Right renal pelvis (tissue), 4 donors: ENCODE measurements at regions not wholly inside any gene's neighbourhood (a gene's known extent, or its start where the extent isn't known, plus 50 kb on each side); places are given as distances from the start of the nearest gene placed in this dataset.
"Not testable (repeated sequence)": the region's sequence is repeated elsewhere in the genome, so short reads cannot be mapped to it uniquely, and the experiment has no call there.

Source experiments
- DNase-seq, 4 donors: peaks; one replicate each; pipeline ENCODE4 v3.0.0-alpha.2; 2013; ENCODE audit warnings: low read depth in 4 of 4, low spot score in 3 of 4, missing footprints in 1 of 4

DNA sequence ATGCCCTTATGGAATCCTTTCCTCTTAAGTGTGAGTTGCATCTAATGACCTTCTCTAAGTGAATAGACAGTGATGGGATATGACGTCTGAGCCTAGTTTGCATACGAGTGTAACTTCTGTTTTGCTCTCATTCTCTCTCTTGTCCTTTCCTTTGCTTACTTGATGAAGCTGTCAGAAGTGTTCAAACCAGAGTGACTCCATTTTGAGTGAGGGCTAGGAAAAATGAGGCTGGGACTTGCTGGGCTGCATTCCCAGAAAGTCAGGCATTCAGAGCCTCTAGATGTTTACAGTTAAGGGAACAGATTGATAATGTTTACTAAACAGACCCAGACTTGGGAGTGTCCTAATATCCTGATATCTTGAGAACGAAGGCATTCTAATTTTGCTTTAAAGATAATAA, 311.2 kb upstream of the SOX4 start:
- DNase-seq = not testable (repeated sequence)

DNA sequence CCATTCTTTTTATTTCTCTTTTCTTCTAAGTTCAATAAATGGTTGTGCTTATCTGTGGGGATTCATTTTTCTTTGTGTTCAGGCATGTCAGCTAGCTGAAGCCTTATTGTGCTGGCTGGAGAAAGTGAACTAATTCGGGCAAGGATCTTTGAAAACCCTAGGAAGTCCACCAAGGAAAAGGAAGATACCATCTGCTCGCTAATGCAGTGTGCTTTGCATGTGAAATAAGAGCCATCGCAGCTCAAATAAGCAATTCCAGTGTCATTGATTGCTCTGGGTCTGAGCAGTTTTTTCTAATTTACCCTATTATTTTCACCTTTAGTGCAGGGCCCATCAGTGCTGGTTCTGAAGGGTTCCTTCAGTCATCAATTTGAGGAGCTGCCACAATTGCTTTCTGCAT, 309.4 kb upstream of the SOX4 start:
- DNase-seq = no peak

DNA sequence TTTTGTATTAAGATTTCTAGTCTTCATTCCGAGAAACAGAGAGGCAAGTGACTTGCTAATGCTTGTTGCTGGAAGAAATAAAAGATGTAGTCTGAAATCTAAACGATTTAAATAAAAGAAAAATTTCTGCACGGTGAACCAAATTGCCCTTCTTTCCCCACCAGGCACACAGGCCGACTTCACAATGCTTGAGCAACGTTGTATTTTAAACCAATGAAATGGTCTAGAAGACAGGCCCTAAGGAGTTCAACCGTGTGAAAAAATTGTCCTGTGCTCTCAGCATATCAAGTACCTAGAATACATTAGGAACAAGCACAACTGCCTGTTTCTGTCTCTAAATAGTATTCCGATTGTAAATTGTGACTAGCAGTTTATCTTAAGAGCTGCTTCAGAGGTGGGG, 308.8 kb upstream of the SOX4 start:
- no peak for DNase-seq

DNA sequence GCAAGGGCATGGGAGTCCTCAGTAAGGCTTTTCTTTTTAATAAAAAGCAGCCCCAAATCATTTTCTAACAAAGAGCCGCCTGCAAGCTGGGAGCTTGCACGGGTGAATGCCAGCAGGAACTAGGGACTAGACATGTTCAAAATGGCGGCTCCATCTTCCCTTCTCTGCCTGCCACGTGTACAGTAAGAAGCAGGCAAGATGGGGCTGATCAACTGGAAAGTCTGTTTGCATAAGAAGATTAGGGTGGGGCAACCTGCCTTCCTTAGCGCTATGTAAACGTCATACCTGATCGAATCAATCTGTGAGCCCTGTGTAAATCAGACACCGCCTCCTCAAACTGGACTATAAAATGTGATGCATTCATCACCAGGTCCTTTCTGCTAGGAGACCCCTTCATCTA, 299.4 kb upstream of the SOX4 start:
- DNase-seq = no peak

DNA sequence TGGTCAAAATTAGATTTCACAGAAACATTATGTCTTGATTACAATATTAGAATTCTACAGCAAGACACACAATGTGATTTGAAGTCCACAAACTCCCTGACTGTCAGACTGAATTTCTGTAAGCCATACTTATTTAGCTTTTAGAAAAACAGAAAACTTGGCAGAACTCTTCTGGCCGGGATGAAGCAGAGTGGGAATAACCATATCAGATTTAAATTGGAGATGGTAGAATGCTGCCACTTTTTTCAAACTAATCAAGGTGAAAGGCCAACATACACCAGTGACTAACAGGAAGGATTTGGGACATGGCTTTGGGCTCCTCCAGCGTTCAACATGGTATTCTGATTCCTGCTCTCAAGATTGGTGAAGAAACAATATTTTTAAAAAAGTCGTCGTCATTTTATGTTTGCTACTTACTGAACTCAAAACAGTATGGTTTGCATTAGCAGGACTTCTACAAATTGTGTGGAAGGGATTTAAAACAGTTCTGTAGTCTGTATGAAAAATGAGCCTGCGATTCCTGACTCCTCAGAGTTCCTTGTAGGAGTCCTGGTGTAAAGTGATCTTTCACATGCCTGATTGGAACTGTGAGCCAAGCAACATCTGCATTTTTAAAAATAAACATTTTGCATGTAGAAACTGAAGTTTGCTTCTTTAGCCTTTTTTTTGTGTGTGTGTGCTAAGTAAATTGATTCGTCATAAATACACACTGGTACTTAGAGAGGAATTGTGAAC, 297.9 kb upstream of the SOX4 start:
- no peak for DNase-seq

DNA sequence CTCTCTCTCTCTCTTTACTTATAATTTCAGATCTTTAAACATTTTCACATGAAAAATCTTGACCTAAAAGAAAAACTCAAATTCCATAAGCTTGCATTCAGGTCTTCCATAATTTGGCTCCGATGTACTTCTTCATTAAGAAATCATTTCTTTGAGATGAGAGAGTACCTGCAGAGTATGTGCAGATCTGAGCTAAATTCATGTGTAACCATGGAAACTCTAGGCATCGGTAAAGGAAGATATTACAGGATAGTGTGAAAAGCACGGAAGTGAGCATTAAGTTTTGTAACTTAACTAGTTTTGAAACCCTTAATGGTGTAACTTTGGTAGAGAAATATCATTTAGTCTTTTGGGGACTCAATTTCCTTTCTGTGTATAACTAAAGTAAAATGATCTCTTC, 295.9 kb upstream of the SOX4 start:
- DNase-seq = no peak

DNA sequence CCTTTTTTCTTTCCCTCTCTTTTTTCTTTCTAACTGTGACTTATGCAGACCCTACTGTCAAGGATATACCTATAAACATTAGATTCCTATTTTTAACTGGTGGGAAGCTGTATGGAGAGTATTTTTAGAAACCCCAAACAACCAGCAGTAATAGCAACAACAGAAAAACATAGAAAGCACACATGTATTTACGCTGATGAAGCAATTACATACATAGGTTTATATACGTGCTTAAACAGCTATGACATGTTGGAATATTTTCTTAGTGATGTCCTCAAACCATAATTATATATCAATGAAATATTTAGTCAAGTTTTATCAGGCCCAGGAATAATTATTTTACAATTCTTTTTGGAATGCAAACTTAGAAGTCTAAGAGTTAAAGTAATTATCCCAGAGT, 294.3 kb upstream of the SOX4 start:
- DNase-seq = no peak

DNA sequence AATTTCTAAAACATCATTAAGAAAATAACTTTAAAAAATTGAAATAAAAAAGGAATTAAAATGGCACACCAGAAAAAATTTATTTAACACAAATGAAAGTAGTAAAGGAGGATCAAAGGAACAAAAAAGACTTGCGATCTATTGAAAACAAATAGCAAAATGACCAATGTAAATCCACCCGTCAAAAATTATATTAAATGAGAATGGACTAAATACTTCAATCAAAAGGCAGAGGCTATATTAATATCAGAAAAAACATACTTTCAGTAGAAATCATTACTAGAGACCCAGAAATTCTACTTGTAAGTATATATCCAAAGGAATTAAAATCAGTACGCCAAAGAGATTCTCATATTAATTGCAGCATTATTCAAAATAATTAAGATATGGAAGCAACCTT, 293.1 kb upstream of the SOX4 start:
- no peak for DNase-seq

DNA sequence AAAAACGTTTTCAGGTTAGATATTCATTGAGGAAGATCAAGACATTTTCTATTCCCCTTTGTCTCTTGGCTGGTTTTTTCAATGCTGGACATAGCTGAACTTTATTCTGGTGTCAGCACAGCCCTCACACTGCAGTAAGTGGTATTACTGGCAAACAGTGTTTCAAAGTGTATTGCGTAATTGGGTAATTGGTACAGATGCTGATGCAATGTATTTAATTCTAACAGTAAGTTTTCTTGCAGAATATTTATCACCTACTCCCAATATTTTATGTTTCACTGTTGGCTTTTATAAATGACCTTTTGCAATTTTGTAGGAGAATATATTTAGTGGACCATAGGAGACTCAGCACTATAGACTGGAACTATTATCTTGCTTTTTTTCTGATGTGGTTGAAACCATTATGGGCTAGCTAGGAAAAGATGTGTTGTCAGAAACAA, 287.6 kb upstream of the SOX4 start:
- no peak for DNase-seq

DNA sequence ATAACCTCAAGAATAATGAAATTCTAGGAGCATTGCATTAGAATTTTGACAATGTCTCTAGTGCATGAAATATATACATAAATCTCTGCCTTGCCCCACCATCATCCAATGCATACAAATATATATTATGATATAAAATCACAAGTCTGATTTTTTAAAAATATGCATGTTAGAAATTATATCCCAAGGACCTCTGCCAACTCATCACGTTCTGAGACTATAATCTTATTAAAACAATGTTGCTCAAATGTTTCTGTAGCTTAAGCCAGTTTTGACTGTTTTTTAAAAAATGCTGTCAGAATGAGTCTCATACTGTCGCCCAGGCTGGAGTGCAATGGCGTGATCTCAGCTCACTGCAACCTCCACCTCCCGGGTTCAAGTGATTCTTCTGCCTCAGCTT, 287.0 kb upstream of the SOX4 start:
- no peak for DNase-seq

DNA sequence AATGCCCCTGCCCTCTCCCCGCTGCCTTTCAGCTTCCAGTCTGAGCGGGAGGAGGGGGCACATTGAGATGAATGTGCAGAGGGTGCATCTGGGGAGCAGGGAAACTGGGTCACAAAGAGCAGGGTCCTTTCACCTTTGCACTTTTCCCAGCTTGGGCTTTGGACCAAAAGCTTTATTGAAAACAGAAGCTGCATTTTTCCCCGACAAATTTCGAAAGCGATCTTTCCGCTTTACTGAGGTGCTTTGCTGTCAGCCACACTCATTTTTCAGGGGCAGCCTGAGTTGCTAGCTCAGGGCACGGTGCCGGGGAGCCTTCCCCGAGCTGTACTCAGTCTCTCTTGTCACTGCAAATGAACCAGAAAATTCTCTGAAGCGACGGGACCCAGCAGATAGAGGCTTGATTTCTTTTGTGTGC, 283.7 kb upstream of the SOX4 start:
- no peak for DNase-seq

DNA sequence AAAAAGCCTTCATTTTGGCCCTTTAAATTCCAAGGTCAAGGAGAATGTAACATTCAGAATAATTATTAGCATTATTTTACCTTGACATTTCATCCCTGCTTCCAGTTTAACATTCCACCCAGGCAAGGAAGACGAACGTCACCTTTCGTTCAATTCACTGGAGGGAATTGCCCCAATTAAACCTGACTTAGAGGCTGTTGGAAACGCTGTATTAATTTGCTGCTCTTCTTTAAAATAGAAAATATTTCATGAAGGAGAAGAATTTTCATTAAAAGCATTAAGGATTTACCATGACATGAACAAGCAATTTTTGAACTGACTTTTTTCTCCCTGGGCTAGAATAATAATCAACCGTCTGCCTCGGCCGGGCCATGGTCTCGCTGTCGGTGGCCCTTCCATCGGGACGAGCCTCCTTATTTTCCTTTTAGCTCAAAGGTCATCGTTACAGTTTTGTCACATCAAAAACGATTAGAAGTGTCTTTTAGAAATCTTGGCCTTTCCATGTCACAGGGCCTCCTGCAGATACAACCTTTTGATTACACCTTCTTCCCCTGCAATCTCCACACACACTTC, 282.9 kb upstream of the SOX4 start:
- DNase-seq = no peak

DNA sequence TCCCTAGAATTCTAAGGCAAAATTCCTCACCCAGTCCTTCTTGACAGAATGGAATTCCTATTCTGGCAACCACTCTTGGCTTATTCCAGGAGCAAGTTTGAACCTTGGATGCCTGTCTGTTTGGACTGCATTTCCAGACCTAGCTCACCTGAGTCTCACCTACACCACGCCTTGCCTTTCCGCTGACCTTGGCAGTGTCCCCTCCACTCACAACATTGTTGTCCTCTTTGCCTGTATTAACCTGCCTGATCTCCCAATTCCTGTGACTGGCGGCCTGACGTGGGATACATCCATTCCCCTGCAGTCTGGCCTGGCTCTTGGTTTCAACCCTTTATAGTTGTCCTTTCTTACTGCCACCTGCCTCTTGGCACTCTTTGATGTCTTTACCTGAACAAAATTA, 281.4 kb upstream of the SOX4 start:
- no peak for DNase-seq

DNA sequence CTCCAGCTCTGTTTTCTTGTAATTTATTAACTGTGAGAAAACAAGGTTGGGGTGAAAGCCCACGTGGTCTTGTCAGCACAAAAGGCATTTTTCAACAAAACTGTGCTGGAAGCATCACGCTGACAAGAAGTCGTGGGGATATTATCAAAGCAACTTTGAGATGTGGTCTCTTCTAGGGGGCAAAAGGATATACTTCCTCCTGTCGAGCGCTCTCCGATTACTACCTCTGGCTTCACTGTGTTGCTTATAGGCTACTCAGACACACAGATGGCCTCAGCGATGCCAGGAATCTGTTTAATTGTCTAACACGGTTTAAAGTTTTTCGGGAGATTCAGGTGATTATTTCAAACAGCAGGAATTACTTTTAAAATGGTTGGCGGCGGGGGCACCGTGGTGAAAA, 275.9 kb upstream of the SOX4 start:
- no peak for DNase-seq

DNA sequence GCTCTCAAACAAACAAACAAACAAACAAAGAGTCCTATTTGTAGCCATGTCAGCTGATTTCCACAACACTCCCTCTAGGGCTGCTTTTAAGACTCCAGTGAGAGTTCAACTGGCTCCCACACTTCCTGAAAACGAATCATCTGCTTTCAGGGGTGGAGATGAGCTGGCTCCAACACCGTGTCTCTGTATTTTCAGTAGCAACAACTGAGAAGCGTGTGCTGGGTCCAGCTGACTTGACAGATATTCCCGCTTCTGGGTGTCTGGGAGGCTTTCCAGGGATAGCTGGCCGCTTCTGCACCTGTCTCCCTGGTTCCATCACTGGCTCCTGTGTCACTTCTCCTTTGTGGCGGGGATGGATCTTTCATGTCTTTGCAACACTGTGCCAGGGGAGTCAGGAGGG, 272.5 kb upstream of the SOX4 start:
- no peak for DNase-seq

DNA sequence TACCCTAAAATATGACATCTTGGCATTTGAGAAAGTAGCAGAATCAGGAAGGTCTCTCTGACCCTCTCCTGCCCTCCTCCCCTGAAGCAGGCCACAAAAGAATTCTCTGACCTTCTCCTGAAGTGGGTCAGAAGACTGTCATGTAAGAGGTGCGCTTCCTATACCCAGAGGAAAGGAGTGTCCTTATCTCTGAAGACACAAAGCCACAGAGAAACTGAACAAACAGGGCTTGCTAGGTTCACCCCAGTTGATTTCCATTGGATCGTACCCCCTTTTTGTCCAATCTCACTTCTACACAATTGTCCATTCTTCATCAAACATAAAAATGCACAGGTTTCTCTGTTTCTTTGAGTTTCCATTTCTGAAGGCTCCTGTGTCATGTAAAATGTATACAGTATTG, 272.0 kb upstream of the SOX4 start:
- DNase-seq = no peak

DNA sequence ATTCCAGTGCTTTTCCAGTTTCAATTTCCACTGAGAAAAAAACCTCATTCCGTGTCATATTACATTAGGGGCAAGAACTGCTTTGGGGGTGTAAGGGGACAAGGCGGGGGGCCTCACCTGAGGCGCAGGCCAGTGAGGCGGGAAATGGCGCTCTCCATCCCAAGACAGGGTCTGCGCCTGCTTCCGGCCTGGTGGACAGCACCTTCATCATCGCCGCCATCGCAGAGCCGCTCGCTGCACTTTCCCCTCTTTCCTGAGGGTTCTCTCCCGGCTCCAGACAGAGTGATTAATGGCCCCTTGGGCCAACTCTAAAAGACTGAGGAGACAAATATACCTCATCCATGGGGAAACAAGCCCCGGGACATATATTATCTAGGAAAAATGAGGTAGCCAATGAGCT, 270.0 kb upstream of the SOX4 start:
- DNase-seq = no peak

DNA sequence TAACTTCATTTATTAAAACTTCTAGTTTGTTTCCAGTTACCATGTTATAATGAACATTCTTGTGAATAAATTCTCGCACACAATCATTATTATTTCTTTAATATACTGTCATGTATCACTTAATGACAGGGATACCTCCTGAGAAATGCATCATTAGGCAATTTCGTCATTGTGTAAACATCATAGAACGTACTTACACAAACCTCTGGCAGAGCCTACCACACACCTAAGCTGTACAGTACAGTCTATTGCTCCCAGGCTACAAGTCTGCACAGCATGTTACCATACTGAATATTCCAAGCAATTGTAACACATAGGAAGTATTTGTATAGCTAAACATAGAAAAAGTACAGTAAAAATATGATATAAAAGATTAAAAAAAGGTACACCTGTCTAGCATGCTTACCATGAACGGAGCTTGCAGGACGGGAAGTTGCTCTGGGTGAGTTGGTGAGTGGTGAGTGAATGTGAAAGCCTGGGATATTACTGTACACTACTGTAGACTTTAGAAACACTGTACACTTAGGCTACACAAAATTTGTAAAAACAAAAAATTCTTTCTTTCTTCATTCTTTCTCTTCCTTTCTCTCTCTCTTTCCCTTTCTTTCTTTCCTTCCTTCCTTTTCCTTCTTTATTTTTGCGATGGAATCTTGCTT, 268.2 kb upstream of the SOX4 start:
- no peak for DNase-seq

DNA sequence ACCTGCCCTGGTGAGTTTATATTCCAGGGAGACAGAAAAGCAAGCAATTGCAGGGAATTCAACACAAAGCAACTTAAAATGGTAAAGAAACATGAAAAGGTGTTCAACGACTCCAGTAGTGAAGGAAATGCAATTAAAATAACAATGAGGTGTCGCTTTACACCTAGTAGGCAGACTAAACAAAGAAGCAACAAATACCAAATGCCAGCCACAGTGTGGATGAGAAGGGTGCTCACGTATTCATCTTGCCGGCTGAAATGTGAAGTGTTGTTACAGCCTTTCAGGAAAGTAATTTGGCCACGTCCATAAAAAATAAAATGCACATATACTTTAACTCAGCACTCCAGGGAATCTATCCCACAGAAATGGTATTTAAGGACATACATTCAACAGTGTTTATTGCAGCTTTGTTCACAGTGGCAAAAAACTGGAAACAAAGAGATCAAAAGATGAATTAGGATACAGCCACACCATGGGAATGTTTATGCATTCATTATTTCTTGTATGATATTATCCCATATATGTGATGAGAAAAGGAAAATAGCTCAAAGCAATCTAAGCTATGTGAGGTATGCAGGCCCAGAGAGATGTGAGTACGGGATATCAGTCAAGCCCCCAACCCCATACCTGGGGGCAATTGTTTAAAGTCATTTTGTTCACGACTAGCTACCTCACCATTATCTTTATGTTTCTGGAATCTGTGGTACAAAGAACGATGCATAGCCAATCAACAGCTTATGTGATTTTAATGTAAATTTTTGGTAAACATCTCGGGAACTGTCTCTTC, 266.0 kb upstream of the SOX4 start:
- DNase-seq = no peak

DNA sequence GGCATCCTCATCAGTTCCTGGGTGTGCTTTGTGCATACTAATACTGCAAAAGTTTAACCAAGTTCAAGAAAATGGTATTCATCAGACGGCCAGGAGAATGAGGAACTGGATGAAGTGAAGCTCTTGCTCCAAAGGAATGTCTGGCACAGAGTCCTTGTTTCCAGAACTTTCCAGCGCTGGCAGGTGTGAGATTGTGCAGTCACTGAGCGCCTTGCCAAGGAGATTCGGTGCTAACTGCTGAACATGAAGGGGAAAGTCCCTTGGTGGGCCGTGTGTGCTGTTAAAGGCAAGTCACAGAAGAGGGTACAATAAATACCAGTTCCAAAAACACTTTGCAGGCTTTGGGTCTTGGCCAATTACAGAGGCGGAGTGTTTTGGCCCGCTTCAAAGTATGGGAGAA, 262.3 kb upstream of the SOX4 start:
- no peak for DNase-seq

DNA sequence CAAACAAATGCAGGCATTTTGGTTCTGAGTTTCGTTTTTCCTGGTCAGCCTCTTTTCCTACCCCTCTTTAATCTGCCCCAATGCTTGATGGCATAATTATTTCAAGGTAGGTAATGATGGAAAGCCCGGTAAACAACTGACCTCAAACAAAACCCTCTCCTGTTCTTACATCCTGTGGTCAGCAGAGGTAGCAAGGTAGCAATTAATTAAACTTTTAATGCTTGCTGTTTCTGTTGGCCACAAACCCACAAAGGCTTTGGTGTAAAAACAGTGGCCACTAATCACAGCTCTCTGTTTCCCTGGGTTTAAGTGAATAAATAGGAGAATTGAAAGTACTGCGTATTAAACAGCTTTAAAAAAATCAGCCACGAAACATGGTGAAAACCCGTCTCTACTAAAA, 261.5 kb upstream of the SOX4 start:
- DNase-seq = no peak

DNA sequence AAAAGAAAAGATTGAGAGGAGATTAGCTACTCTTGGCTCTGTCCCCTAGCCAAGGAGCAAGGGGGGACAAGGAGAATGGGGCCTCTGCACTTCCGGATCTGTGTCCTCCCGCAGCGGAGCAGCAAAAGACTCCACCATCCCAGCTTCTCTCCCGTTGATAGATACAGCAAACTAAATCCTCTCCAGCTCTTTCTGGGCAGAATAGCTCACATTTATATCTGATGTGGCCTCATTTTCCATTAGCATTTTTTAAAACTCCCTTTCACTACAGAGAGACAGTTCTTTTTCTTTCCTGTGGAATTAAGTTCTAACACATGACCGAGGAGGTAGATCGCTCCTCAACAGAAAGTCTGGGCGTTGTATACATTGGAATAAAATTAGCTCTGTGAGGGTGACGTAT, 260.9 kb upstream of the SOX4 start:
- DNase-seq = no peak
